Fibroblast of skin of left quadriceps (primary cell): ENCODE measurements at regions not wholly inside any gene's neighbourhood (a gene's known extent, or its start where the extent isn't known, plus 50 kb on each side); places are given as distances from the start of the nearest gene placed in this dataset.
"Not testable (repeated sequence)": the region's sequence is repeated elsewhere in the genome, so short reads cannot be mapped to it uniquely, and the experiment has no call there.

Source experiments
- DNase-seq, 2 experiments: peaks; one replicate each; pipeline ENCODE4 v3.0.0-alpha.2; 2013; ENCODE audit warnings: low read depth in 2 of 2

- no peak for DNase-seq
Measured at GRCh38 chr13:111586291-111586690, 265.8 kb downstream of the TEX29 start.

- no peak for DNase-seq
Measured at GRCh38 chr13:111587249-111587648, 266.8 kb downstream of the TEX29 start.

DNA sequence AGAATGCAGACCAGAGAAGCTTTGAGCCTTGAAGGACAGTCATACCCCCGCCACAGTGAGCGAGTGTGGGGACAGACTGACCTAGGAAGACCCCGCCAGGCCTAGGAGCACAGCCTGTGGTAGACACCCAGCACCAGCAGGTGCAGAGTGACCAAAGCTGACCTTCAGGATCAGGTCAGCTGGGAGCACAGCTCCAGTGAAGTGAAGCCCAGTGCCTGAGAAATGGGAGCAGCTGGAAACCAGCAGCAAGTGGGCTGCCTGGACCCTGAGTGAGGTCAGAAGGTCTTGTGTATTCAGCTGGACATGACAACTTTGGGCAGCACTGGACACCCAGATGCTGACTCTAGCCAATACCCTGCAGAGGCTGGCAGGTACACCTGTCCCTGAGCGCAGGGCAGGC, 268.9 kb downstream of the TEX29 start:
- DNase-seq, result no peak

- DNase-seq, result no peak
Measured at GRCh38 chr13:111589992-111590391, 269.6 kb downstream of the TEX29 start.

- DNase-seq, result no peak
Measured at GRCh38 chr13:111590796-111591195, 270.4 kb downstream of the TEX29 start.

GRCh38 chr13:111593490-111593889, 273.0 kb downstream of the TEX29 start:
- not testable (repeated sequence) for DNase-seq

- DNase-seq, result no peak
Measured at GRCh38 chr13:111594606-111595005, 274.2 kb downstream of the TEX29 start.

- no peak for DNase-seq
Measured at GRCh38 chr13:111595276-111595675, 274.8 kb downstream of the TEX29 start.

- no peak for DNase-seq
Measured at GRCh38 chr13:111595791-111596190, 275.3 kb downstream of the TEX29 start.

DNA sequence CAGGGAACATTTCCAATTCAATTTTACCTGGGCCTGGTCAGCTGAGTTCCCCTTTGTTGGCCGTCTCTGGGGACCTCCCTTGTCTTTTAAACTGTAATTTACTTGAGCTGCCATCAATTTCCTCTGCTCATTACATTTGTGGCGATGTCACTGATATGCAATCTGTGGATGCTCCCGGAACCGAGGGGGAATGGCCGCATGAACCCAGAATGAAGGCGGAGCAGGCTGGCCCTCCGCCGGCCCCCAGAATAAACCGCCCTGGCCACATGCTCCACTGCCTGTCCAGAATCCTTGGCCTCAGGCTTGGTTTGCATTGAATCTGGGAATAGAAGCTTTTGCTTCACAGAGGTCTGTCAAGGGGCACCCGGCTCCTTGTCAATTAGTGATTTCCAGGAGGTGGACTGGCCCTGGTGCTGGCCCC, 276.8 kb downstream of the TEX29 start:
- no peak for DNase-seq

DNA sequence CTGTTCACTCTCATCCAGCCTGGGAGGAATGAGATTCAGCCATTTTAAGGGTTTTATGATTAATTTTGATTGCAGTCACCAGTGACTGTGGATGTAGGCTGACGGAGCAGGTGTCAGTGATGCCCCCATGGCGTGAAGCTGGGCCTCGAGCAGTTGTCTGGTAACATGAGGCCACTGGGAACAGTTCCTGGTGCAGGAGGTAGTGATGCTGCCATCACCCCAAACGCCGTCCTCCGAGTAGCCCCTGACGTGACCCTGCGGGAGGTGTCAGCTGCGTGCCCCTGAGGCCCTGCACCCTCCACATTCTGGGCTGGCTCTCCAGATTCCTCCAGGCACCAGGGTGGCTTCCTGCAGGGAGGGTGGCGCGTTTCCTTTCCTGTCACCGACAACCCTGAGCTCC, 277.2 kb downstream of the TEX29 start:
- DNase-seq, result no peak

DNA sequence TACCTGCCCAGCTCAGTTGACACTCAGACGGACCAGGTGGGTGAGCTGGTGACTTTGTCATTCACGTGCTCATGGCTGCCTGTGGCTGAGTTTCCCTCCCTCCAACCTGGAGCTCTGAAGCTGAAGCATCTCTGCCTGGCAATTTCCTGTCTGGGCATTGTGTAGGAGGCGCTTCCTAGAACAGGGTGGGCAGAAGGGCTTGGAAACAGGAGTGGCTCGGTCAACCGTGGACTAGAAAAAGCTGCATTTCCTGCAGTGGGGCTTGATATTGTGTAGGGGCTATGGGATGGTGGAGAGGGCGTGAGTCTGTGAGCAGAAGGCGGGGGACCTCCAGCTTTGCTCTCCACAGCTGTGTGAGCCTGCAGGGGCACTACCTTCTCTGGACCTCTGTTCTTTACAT, 278.3 kb downstream of the TEX29 start:
- no peak for DNase-seq

DNA sequence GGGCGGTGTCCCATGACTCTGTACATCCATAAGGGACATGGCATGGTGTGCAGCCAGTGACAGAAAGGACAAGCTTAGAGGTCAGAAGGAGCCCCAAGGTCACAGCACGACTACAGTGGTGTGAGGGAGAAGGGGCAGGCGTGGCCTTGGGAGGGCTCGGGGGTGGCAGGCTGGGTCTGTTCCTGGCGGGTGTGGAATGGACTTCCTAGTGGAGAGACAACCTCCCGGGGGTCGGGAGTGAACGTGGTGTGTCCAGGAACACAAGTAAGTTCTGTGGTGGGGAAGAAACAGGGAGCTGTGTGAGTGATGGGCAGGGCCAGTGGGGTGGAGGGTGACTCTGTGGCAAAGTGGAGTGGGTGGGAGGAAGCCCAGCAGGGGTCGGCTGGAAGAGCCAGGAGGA, 279.3 kb downstream of the TEX29 start:
- DNase-seq, result no peak

DNA sequence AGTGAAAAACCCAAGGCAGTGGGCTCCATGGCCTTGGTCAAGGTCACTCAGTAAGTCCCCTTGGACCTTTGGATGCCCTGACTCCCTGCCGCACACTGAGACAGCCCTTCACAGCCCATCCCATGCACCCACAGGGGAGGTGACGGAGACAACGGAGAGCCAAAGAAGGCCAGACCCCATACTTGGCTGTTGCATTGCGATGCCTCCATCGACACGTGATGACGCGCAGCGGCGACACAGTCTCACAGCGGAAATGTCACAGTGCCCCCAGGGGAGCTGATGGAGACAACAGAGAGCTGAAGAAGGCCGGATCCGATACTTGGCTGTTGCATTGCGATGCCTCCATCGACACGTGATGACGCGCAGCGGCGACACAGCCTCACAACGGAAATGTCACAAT, 282.4 kb downstream of the TEX29 start:
- no peak for DNase-seq

GRCh38 chr13:111604097-111604496, 283.7 kb downstream of the TEX29 start:
- no peak for DNase-seq

DNA sequence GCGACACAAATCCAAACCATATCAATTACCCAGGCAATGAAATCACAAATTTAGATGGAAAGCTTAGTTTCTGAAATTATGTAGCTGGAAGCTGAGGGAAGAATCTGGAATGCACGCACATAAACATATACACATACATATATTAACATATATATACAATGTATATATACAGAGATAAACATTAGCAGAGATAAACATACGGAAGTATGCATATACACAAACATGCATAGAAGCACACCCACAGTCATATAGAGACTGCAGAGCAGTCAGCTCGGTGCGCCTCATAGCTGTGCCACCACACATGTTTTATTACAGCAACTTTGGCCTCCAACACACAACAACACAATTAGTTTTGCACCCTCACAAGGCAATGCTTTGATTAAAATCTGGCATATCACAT, 288.1 kb downstream of the TEX29 start:
- no peak for DNase-seq

GRCh38 chr13:111609631-111610030, 289.2 kb downstream of the TEX29 start:
- no peak for DNase-seq

DNA sequence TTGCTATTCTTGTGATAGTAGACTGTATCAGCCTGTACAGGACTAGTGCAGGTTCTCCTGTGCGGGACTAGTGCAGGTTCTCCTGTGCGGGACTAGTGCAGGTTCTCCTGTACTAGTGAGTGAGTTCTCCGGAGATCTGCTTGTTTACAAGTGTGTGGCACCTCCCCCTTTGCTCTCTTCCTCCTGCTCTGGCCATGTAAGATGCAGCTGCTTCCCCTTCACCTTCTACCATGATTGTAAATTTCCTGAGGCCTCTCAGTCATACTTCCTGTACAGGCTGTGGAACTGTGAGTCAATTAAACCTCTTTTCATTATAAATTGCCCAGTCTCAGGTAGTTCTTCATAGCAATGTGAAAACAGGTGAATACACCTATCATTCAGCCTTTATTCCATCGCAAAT, 289.6 kb downstream of the TEX29 start:
- DNase-seq, result no peak

DNA sequence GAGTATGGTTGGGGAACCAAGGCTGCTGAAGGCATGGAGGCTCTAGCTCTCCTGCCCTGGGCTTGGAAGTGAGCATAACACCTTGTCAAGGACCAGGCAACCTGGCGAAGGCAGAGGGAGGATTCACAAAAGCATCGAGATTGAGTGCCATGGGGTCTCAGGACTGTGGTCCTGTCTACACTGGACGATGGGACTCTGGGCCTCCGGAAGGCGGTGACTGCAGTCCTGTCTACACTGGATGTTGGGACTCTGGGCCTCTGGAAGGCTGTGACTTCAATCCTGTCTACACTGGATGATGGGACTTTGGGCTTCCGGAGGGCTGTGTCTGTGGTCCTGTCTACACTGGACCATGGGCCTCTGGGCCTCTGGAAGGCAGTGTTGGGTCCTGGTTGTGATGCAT, 290.4 kb downstream of the TEX29 start:
- no peak for DNase-seq

DNA sequence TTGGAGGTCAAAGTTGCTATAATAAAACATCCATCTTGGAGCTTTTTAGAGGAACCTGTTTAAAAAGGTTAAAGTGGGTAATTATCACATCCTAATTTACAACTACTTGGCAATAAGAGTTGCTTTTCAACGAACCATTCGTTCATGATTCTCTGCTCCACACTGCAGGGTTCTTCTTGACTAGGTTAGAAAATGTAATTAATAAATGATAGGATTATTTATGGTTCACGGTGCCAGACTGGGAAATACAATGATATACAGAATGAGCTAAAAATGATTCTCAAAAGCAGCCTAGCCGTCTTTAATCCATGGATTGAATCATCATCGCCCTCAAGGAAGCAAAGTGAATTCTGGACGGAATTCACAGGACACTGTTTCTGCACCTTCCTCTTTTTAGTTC, 291.2 kb downstream of the TEX29 start:
- DNase-seq, result no peak

- no peak for DNase-seq
Measured at GRCh38 chr13:111612886-111613285, 292.4 kb downstream of the TEX29 start.

GRCh38 chr13:111614009-111614408, 293.6 kb downstream of the TEX29 start:
- no peak for DNase-seq

GRCh38 chr13:111614613-111615012, 294.2 kb downstream of the TEX29 start:
- DNase-seq, result no peak

DNA sequence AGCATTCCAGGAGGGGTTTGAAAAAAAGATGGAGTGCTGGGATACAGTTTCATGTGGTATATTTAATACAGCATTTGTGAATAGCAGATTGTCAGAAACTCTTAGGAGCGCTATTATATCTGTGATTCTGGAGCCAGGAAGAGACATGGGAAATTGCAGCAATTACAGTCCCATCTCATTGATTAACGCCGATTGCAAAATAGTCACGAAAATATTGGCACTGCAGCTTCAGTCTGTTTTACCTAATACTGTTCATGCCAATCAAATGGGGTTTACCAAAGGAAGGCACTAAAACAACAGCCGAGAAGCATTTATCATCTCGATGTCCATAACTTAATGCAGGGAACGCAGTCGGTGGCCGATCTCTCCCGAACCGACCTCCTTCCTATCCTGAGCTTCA, 295.8 kb downstream of the TEX29 start:
- DNase-seq, result no peak

- no peak for DNase-seq
Measured at GRCh38 chr13:111620166-111620565, 299.7 kb downstream of the TEX29 start.
